T-helper 2 cell treated with Interferon-gamma antibody and Interleukin-4, amounts not matched to agents 100 ng/mL and 5 ng/mL, for 36 hours (primary cell): ENCODE measurements at regions not wholly inside any gene's neighbourhood (a gene's known extent, or its start where the extent isn't known, plus 50 kb on each side); places are given as distances from the start of the nearest gene placed in this dataset.

Experiments used
- intact Hi-C: fragments of 100-400 bp; cut with micrococcal nuclease; formaldehyde crosslinking; loops from one replicate; pipeline ENCODE4 v1.15.1; 2023

DNA sequence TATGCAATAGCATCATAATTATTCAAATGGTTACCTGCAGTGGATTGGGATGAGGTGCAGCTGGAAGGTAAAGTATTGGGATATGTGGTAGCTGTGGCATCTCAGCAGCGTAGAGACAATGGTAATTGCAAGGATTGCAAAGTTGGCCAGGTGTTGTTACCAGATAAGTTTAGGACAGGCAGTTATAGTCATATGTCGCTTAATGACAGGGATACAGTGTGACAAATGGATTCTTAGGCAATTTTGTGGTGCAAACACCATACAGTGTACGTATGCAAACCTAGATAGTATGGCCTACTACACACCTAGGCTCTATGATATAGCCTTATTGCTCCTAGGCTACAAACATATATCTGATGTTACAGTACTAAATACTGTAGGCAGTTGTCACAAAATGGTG lies 163.5 kb upstream of the LYZL2 start:
- intact Hi-C loops: no loop called here

DNA sequence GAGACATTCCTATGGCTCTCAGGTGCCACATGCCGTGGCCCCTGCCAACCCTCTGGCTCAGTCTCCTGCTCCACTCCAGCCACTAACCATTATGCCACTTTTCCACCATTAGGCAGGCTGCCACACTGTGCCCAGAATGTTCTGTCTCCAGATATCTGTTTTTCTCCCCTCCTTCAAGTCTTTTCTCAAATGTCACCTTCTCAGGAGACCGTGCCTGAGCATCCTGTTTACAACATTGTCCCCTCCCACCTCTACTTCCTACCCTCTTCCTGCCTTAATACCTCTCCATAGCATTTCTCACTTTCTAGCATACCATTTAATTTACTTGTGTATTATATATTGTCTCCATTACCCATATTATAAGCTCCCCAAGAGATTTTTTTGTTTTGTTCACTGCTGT lies 162.5 kb upstream of the LYZL2 start:
- intact Hi-C loops: no loop called here

DNA sequence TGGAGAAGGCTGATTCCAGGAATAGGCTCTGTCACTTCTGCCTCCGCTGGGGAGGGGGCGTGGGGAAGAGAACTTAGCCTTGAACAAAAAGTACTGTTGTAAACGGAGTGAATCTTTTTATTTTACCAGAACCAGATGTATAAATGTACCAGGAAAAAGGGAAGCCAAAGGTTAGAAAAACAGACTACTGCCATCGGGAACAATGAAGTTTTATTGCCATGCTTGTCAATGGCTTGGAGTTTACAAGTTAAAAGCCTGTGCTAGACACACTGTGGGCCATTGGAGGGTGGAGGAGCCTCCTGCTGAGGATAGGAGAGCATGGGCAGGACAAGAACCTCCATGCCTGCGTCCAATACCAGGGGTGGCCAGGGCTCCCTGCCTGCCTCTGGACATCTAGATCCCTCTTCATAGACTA lies 161.7 kb upstream of the LYZL2 start:
- intact Hi-C loops: no loop called here

DNA sequence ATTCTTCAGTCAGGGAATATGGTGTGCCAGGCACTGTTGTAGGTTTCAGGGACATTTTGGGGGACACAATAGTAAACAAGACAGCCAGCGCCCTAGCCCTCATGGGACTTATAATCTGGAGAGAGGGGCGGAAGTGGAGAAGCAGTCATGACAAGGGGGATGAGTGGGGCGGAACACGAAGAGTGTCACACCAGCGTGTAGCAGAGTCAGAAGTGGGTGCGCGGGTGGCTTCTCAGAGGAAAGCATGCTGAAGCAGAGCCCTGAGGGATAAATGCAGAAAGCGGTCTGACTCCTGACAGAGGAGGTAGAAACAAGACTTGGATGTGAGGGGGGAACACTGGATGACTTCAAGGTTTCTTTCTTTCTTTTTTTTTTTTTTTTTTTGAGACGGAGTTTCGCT lies 160.3 kb upstream of the LYZL2 start:
- intact Hi-C loops: no loop called here

DNA sequence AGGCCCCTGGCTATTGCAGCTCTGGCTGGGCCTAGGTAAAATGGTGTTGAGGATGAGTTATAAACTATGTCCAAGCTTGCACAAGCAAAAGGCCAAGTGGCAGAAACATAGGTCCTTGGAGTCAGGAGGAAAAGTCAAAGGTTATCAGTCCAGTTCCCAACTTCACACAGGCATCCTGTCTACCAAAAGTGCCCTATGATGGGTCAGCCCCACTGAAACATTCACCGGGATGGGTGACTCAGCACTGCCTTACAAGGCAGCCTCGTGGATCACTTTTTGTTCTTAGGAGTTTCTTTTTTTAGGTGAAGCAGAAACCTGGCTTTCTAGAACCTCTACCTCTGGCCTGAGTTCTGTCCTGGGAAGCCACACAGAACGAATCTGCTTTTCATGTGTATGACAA lies 158.8 kb upstream of the LYZL2 start:
- intact Hi-C loops: no loop called here

DNA sequence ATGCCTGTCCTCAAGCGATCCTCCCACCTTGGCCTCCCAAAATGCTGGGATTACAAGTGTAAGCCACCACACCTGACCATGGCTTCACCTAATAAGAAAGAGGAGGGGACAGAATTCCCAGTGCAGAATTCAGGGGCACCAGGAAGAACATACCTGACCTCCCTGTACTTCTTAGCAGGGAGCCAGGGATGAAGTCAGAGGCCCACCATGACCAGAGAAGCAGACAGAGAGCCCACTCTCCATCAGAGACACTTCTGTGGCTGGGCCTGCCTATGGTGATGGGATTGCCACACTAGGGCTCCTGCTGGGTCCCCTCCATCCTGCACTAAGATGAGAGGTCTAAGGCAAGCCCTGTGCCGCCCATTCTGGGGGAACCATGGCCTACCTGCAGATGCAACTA lies 157.4 kb upstream of the LYZL2 start:
- intact Hi-C loops: no loop called here

DNA sequence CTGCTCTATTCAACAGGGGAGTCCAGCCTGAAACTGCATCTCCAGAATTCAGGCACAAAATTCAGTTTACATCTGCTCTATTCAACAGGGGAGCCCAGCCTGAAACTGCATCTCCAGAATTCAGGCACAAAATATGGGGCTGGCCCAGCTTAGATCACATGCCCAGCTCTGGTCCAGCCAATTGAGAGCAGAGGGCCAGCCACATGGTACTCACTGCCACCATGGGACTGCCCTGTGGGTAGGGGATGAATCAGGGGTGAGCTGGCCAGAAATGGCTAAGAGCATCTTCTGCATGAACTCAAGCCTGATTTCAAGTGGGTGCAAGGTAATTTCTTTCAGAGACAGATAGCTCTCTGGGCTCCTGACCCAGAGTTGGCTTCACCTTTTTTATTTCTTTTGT lies 156.6 kb upstream of the LYZL2 start:
- intact Hi-C loops: no loop called here

DNA sequence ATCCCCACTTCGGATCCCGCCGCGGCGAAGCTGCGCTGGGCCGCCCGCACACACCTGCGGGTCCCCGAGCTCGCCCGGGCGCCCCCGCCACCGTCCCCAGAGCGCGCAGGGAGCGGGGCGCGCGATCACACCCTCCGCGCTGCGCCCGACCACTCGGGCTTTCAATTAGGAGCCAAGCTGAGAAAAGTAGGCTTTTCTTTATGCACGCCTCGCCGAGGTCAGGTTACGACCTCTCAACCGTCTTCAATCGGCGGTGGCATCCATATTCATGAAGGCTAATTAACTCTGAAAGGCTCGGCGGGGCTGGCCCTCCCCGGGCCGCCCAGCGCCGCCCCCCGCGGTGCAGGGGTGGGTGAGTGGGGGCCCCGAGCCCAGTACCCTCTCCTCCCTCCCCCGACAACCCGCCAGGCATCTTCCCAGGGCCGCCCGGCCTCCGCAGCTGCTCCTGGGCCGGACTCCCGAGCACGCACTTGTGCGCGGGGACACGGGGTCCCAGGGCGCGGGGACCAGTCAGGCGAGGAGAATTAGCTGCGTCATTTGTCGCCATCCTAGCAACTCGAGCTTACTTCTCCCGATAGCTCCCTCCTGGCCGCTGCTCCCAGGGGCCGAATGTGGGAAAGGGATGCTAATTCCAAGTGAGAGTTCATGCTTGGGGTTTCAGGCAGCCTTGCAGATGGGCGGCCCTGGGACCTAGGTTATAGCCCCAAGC lies 155.5 kb upstream of the LYZL2 start:
- intact Hi-C loops: loop anchor here (1.0 to 5.0 kb wide), 7 partner anchors 58 to 1023 kb away; no protein-coding TSS in a partner anchor

DNA sequence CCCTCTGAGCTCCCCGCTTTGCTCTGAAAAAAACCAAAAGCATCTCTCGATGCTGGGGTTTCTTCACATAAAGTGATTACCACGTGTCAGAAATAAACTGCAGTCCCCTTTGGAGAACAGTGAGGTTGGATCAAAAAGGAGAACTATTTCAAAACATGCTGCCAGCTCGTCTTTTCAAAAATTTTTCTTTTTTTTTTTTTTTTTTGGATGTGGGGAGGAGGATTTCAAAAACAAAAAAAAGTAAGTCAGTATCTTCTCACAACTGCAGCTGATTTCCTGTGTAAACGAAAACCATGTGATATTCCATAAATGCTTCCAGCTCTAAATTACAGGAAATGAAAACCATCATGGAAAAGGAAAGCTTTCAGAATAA lies 155.0 kb upstream of the LYZL2 start:
- intact Hi-C loops: loop anchor here (1.0 to 5.0 kb wide), 7 partner anchors 58 to 1024 kb away; no protein-coding TSS in a partner anchor

DNA sequence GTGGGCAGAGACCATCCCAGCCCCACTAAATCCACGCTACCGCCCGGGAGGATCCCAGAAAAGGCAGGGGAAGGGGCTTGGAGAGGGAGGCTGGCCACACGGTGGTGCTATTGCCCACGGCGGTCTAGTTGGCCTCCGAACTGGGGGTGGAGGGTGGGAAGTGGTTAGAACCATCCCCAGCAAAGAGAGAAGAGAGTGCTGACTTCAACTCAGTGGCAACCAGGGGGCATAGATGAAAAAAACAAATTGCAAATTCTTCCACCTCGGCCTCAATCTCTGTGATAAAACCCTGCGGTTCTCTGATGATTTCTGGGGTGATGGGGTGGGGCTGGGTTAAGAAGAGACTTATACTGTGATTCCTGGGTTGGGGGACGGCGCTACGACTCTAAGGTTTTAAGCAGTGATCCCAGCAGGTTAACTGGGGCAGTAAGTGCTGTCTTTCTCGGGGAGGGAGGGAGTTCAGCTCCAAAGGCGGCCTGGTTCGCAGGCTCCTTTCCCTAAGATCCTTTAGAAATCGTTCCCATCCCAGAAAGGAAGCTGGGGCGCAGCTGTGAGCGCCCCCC lies 154.5 kb upstream of the LYZL2 start:
- intact Hi-C loops: loop anchor here (1.0 to 5.0 kb wide), 7 partner anchors 57 to 1024 kb away; no protein-coding TSS in a partner anchor

DNA sequence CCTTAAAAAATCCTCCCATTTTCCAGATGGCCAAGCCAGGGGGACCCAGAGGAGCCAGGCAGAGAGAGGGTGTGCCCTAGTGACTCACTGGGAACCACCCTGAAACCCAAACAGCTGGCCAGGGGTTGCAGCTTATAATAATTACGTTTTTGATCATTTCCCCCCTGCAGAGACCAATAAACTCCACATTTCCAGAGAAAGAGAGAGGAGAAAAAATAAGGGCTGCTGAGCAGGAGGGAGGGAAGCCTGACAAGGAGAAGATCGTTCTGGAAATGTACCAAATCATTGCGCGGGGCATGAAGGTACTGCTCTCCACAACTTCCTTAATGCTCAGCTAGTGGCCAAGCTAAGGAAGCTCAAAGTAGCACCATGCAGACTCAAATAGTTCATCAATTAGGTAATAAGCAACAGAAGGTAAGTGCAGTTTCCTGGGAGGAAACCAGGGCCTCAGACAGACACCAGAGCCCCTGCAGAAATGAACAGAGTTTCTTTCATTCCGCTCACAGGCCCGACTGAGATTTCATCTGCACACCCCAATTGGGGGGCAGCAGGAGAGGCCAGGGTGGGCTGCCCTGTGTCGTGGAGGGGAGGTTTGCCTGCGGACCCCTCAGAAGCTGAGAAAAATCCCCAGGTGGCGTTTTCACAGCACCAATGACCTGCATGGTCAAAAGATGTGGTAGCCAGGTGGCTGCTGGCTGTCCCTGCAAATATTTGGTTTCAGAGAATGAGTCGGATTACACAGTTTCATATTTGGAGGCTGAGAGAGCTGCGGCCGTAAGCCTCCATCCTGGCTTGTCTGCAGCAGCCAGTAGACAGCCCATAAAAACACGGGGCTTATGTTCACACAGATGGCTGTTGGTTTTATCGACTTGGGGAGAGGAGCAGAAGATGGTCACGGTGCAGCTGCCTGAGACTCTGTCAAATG lies 153.2 kb upstream of the LYZL2 start:
- intact Hi-C loops: loop anchor here (5.0 kb wide), 1 partner anchor 300 kb away; no protein-coding TSS in a partner anchor

DNA sequence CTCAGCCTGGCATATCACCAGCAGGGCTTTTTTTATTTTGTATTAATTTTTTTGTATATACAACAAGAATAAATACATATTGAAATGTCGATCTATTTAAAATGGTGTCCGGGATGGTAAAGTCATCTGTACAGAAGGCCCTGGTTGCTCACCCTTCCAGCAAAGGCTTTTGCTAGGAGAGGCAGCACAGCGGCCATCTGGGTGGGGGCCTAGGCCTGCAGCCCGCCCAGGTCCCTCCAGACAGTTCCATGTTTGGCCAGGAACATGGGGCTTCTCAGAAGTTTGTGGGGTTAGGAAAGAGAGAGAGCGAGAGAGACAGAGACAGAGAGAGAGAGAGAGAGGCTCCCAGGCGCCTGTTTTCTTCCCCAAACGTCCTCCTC lies 152.6 kb upstream of the LYZL2 start:
- intact Hi-C loops: loop anchor here (5.0 kb wide), 1 partner anchor 300 kb away; no protein-coding TSS in a partner anchor

DNA sequence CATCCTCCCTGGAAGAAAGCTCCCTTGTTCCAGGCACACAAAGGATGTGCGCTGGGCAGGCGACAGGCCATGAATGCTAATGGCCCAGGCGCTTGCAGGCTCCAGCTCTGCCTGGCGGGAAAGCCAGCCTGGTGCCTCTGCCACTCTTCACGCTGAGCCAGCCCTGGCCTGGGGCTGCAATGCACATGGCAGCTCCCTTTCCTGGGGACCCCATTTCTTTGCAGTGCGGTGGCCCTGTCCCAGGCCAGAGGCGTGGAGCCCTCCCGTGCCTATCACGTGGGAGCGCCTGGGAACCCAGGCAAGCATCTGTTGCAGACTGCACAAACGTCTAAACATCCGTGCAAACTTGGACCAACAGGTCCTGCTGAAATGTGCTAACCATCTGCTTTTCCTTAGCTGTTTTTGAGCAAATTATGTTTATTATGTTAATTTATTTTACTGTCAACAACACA lies 152.1 kb upstream of the LYZL2 start:
- intact Hi-C loops: loop anchor here (5.0 kb wide), 1 partner anchor 301 kb away; no protein-coding TSS in a partner anchor

DNA sequence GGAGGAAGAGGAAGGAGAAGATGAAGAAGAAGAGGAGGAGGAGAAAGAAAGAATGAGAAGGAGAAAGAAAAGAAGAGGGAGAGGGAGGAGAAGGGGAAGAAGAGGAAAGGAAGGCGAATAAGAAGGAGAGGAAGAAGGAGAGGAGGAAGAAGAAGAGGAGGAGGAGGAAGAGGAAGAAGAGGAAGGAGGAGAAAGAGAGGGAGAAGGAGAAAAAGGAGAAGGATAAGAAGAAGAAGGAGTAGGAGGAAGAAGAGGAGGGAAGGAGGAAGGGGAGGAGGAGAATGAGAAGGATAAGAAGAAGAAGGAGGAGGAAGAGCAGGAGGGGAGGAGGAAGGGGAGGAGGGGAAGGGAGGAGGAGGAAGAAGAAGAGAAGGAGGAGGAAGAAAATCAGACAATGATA lies 149.2 kb upstream of the LYZL2 start:
- intact Hi-C loops: no loop called here

DNA sequence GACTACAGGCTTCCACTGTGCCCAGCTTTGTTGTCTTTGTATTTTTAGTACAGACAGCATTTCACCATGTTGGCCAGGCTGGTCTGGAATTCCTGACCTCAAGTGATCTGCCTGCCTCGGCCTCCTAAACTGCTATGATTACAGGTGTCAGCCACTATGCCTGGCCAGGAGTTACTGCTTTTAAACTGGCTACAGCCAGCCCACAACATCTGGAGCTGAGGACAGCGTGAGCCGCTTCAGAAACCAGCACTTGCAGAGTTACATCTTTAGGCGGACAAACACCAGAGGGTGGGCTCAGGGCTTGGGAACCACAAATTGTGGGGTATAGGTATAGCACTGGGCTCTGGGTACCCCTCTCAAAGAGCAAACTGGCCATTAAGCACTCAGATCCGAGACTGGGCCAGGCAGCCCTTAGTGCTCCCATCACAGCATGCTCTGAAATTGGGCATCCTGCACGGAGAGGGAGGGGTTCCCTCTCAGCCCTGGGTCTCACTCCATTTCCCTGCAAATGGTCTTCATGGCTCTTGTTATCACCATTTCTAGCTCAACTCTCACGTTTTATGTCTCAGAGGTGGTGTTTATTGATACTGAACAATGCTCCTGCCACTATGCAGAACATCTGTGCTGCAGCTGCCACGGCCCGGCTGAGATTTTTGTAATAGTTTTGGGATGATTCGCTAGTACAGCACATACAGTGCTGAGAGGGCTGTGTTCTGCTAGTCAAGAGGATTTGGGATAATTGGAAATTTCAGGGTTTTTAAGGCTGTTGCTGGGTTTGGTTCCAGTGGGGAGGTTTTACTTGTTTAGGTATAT lies 146.4 kb upstream of the LYZL2 start:
- intact Hi-C loops: no loop called here

DNA sequence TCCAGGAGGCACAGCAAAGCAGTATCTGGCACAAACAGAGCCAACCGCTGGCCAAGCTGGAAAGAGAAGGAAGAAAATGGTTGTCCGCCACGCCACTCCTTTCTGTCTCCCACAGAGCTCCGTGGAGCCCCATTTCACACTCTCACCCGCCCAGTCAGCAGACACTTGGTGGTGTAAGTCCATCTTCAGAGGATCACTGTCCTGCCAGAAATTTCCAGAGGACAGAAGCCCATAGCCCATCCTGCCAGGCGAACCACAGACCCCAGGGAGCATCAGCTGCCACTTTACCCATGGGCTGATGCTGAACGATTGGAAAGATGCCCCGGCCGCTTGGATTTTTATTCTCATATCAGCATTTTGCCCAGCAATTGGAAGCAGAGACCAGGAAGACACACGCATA lies 144.7 kb upstream of the LYZL2 start:
- intact Hi-C loops: no loop called here

DNA sequence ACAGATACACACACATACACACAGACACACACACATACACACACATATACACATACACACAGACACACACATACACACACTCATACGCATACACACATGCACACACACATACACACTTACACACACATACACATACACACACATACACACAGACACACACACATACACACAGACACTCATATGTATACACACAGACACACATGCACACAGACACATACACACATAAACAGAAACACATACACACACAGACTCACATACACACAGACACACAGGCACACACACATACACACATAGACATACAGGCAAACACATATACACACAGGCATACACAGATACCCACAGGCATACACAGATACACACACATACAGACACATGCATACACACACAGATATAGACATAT lies 143.9 kb upstream of the LYZL2 start:
- intact Hi-C loops: no loop called here

DNA sequence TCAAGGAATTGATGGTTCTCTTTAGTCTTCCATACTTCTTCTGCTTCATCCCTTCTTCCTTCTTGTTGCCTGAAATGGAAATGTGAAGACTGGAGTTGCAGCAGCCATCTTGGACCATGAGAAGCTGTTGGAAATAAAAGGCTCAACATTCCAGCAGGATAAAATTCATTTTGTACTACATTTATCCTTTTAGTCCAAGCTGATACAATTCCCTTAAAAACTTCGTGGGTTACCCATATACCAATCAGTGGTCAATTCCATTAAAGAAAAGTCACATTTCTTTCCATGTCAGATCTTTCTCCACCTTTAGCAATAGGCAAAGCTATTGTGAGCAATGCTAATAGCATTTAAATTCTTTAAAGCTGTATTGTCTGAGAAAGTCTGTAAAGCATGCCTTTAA lies 141.3 kb upstream of the LYZL2 start:
- intact Hi-C loops: no loop called here

DNA sequence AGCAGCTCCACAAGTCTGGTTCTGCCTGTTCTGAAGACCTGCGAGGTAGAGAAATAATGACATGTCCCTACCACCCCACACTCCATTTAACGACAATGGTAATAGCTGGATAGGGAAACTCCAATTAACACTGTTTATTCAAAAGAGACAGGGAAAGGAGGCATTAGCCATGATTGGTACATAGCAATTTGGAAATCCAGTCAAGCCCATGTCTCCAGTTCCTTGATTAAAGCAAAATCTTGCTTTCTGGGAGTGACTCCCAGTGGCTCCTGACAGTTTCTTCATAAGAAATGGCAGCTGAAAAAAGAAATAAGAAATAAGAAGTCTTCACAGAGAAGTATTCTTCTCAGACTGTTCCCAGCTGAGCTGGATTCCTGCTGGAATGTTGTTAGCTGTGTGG lies 140.7 kb upstream of the LYZL2 start:
- intact Hi-C loops: no loop called here

DNA sequence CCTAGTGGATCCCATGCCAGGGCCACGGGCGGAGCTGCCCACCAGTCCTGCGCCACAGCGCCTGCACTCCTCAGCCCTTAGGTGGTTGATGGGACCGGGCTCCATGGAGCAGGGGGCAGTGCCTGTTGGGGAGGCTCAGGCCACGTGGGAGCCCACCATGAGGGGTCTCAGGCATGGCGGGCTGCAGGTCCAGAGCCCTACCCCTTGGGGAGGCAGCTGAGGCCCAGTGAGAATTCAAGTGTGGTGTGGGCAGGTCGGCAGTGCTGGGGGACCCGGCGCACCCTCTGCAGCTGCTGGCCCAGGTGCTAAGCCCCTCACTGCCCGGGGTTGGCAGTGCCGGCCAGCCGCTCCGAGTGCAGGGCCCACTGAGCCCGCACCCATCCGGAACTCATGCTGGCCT lies 139.8 kb upstream of the LYZL2 start:
- intact Hi-C loops: no loop called here

DNA sequence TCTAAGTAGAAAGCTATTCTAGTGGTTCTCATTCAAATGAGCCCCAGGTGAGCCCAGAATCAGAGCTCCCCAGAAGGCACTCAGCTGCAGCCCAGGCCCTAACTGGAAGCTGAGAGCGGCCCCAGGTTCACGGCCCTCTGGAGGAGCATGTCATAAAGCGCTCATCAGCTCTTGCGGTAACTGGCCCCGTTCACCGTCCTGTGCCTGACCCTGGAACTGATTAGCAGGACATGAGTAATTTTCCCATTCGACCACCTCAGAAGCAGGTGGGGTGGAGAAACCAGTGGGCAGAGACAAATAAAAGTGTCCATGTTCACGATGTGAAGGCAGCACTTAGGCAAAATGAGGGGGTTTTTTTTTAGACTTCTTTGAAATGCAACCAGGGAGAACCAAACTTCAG lies 136.1 kb upstream of the LYZL2 start:
- intact Hi-C loops: no loop called here
